HL-60 (cell line): ENCODE measurements at regions not wholly inside any gene's neighbourhood (a gene's known extent, or its start where the extent isn't known, plus 50 kb on each side); places are given as distances from the start of the nearest gene placed in this dataset.

Experiments
- CTCF ChIP-seq: IDR thresholded peaks from one replicate; pipeline ENCODE4 v1.5.1; 2011; ENCODE audit warnings: low read length, control low read depth, inconsistent platforms; ENCODE audit not compliant: insufficient read depth
- POLR2AphosphoS5 ChIP-seq: IDR thresholded peaks from 2 replicates; pipeline ENCODE4 v1.6.1; 2012; ENCODE audit warnings: low read depth
- REST ChIP-seq: IDR thresholded peaks from 2 replicates; pipeline ENCODE4 v1.6.1; 2012; ENCODE audit warnings: low read depth; ENCODE audit not compliant: insufficient replicate concordance
- SPI1 ChIP-seq: IDR thresholded peaks from 2 replicates; pipeline ENCODE4 v1.6.1; 2012; ENCODE audit warnings: low read depth, mild to moderate bottlenecking, borderline replicate concordance

GRCh38 chr6:20309186-20309585, 92.5 kb upstream of the E2F3 start:
- TF ChIP-seq CTCF: no peak
- TF ChIP-seq SPI1: no peak
- TF ChIP-seq POLR2AphosphoS5: no peak
- no peak for TF ChIP-seq REST
